ENCODE measurements at regions not wholly inside any gene's neighbourhood (a gene's known extent, or its start where the extent isn't known, plus 50 kb on each side); places are given as distances from the start of the nearest gene placed in this dataset.
A peak's percentile ranks its signal among the peaks of the same experiment; 100 is the strongest.

- DNase-seq (no peak), ATAC-seq (ENCODE audit: low read depth) (no peak)
- no peaks in the 10 kb centered on the region for H3K4me1 Mint-ChIP-seq
- H3K36me3 Mint-ChIP-seq: peaks cover 8% of the 10 kb centered on the region
- H3K27me3 Mint-ChIP-seq: peaks cover 24% of the 10 kb centered on the region
- H3K27ac Mint-ChIP-seq: no peak overlapping the region
- peaks cover 15% of the 10 kb centered on the region for H3K9me3 Mint-ChIP-seq
- POLR2A ChIA-PET: no interaction called here
- no peak overlapping the region for H3K4me3 Mint-ChIP-seq
These were observed 53.4 kb downstream of the FOXB1 start for GRCh38 chr15:60057554-60057953.

- Mint-ChIP-seq H3K36me3 (peaks cover 8% of the 10 kb centered on the region), H3K4me3 (no peak overlapping the region), H3K27me3 (peaks cover 19% of the 10 kb centered on the region), H3K27ac (no peak overlapping the region), H3K9me3 (peaks cover 19% of the 10 kb centered on the region), H3K4me1 (no peaks in the 10 kb centered on the region)
- DNase-seq (no peak), ATAC-seq (ENCODE audit: low read depth) (no peak)
- POLR2A ChIA-PET: no interaction called here
These were observed 55.1 kb downstream of the FOXB1 start for GRCh38 chr15:60059186-60059585.

- no peak overlapping the region for H3K4me3 Mint-ChIP-seq
- H3K27me3 Mint-ChIP-seq: peaks cover 22% of the 10 kb centered on the region
- peaks cover 8% of the 10 kb centered on the region for H3K36me3 Mint-ChIP-seq
- no peaks in the 10 kb centered on the region for H3K4me1 Mint-ChIP-seq
- no peak overlapping the region for H3K27ac Mint-ChIP-seq
- ATAC-seq (ENCODE audit: low read depth) (no peak), DNase-seq (no peak)
- POLR2A ChIA-PET: no interaction called here
- H3K9me3 Mint-ChIP-seq: peaks cover 19% of the 10 kb centered on the region
These were observed 57.6 kb downstream of the FOXB1 start for GRCh38 chr15:60061758-60062157.

- POLR2A ChIA-PET: no interaction called here
- no peak overlapping the region for H3K27ac Mint-ChIP-seq
- no peaks in the 10 kb centered on the region for H3K4me1 Mint-ChIP-seq
- DNase-seq (no peak), ATAC-seq (ENCODE audit: low read depth) (no peak)
- peaks cover 13% of the 10 kb centered on the region for H3K27me3 Mint-ChIP-seq
- H3K9me3 Mint-ChIP-seq: peaks cover 19% of the 10 kb centered on the region
- H3K36me3 Mint-ChIP-seq: peaks cover 8% of the 10 kb centered on the region
- no peak overlapping the region for H3K4me3 Mint-ChIP-seq
These were observed 58.7 kb downstream of the FOXB1 start for GRCh38 chr15:60062826-60063225.

DNA sequence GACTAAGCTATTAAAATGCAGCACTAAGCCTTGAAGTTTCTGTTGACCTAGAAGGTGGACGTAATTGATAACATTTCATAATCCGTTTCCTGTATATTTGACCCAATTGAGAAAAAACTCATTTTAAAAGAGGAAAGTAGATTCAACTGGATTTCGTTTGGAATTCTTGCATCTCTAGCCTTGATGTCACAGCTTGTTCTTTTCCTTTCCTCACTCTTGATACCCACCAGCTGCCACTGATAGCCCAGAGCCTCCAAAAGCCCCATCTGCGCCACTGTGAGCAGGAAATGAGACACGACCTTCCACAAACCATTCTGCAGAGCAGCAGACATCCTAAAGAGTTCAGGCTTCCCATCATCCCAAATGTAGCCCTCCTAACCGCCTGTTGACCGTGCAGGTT is 61.8 kb downstream of the FOXB1 start:
- peaks cover 17% of the 10 kb centered on the region for H3K9me3 Mint-ChIP-seq
- H3K4me1 Mint-ChIP-seq: no peaks in the 10 kb centered on the region
- H3K27ac Mint-ChIP-seq: no peak overlapping the region
- POLR2A ChIA-PET: no interaction called here
- no peak overlapping the region for H3K4me3 Mint-ChIP-seq
- DNase-seq: no peak
- peaks cover 20% of the 10 kb centered on the region for H3K27me3 Mint-ChIP-seq
- no peak for ATAC-seq (ENCODE audit: low read depth)
- peaks cover 7% of the 10 kb centered on the region for H3K36me3 Mint-ChIP-seq

DNA sequence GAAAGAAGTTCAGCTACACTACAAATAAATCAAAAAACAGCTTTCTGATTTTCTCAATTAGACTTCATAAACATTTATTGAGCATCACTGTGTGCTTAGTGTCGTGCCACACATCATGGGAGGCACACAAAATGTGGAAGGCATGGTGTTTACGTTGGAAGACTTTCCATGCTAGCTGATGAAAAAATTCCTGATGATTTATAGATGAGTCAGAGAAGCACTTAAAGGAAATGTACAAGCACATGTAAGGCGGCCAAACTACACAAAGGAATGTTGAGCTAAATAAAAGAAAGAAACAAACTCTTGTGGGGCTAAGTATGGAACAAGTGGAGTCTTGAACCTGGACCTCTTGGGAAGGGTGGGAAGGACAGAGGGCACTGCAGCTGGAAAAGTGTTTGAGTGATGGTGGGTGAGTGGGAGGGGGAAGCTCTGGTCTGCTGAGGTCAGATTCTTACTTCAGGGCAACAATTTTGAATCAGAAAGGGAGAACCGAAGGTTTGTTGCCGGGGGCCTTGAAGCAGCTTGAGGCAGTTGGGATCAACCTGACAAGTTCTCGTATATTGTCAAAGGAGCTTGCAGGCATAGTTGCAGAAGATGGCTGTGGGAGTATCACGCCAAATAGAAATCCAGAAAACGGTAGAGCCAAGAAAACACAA is 66.9 kb downstream of the FOXB1 start:
- peaks cover 14% of the 10 kb centered on the region for H3K4me1 Mint-ChIP-seq
- H3K4me3 Mint-ChIP-seq: no peak overlapping the region
- no peak for DNase-seq
- POLR2A ChIA-PET: interaction anchor here (0.6 to 0.9 kb wide), 2 partner anchors 26 to 1858 kb away, joined by 3 to 5 read pairs; no protein-coding TSS in a partner anchor
- ATAC-seq (ENCODE audit: low read depth): no peak
- no peaks in the 10 kb centered on the region for H3K36me3 Mint-ChIP-seq
- H3K27me3 Mint-ChIP-seq: peaks cover 14% of the 10 kb centered on the region
- peaks cover 2% of the 10 kb centered on the region for H3K9me3 Mint-ChIP-seq
- no peak overlapping the region for H3K27ac Mint-ChIP-seq

DNA sequence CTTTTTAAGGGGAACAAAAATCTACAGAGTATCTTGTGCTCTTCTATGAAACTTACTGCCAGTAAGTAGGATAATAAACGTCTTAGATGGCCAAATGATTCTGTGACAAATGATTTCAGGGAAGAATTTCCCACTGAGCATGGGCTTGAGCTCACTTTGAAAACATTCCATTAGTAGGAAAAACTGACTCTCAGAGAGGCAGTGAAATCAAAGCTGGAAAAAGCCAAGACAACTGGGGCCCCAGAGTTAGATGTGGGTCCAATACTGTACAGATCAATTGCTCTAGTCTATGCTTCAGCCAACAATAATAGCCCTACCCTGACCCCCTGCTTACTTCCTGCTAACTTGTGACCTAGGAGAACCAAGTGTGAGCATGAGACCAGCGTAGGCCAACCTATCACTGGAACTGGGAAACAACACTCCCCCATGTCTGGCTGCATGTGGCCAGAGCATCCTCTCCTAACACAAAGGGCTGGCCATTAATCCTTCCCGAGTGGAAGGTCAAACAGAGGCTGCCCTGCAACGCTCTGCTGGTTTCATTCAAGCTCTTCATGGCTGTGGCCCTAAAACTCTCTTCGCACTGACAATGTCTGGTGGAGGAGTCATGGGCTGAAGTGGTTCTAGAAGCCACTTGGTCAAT is 68.8 kb downstream of the FOXB1 start:
- POLR2A ChIA-PET: no interaction called here
- no peak overlapping the region for H3K27ac Mint-ChIP-seq
- H3K9me3 Mint-ChIP-seq: peaks cover 2% of the 10 kb centered on the region
- H3K4me3 Mint-ChIP-seq: no peak overlapping the region
- DNase-seq: no peak
- H3K36me3 Mint-ChIP-seq: no peaks in the 10 kb centered on the region
- no peak for ATAC-seq (ENCODE audit: low read depth)
- H3K4me1 Mint-ChIP-seq: peaks cover 27% of the 10 kb centered on the region
- H3K27me3 Mint-ChIP-seq: peaks cover 8% of the 10 kb centered on the region

GRCh38 chr15:60073466-60073840 is 69.3 kb downstream of the FOXB1 start:
- Mint-ChIP-seq H3K9me3 (peaks cover 2% of the 10 kb centered on the region), H3K4me1 (peaks cover 29% of the 10 kb centered on the region), H3K27me3 (peaks cover 3% of the 10 kb centered on the region), H3K36me3 (no peaks in the 10 kb centered on the region), H3K4me3 (no peak overlapping the region), H3K27ac (no peak overlapping the region)
- POLR2A ChIA-PET: no interaction called here
- DNase-seq: no peak
- no peak for ATAC-seq (ENCODE audit: low read depth)

DNA sequence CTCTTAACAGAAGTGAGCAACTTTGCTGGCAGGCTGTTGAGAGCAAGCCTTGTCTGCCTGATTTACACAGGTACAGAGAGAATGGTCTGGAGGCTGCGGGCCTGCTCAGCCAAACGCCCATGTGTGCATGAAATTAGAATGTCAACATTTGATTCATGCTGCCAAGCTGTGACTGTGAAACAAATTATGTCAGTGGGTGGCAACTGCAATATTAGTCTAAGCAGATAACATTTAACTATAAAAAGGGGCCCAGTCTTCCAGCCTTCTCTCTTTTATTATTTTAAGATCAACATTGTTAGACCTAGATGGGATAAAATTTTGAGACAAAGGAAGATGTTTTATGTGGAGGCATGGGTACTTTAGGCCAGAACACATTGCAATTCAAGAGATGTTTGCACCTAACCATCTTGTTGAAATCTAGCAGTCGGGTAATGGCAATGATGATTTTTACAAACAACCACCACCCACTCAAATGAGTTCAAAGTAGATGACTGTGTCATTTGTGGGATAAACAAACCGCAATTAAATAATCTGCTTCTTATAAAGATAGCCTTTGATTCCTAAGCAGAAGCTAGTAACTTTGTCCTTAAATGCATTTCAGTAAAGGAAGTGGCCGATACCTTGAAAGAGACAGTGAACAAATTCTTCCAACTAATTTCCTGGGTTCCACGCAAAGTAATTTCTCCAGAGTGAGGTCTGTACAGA is 70.2 kb downstream of the FOXB1 start:
- ATAC-seq (ENCODE audit: low read depth) (no peak), DNase-seq (no peak)
- Mint-ChIP-seq H3K27me3 (peaks cover 2% of the 10 kb centered on the region), H3K4me3 (no peak overlapping the region), H3K27ac (no peak overlapping the region), H3K4me1 (peaks cover 29% of the 10 kb centered on the region), H3K9me3 (peaks cover 2% of the 10 kb centered on the region), H3K36me3 (no peaks in the 10 kb centered on the region)
- POLR2A ChIA-PET: no interaction called here

- Mint-ChIP-seq H3K4me1 (peaks cover 29% of the 10 kb centered on the region), H3K36me3 (no peaks in the 10 kb centered on the region), H3K9me3 (peaks cover 2% of the 10 kb centered on the region), H3K4me3 (no peak overlapping the region), H3K27ac (no peak overlapping the region), H3K27me3 (peaks cover under 1% of the 10 kb centered on the region)
- POLR2A ChIA-PET: no interaction called here
- ATAC-seq (ENCODE audit: low read depth): no peak
- DNase-seq: no peak
These were observed 71.9 kb downstream of the FOXB1 start for GRCh38 chr15:60076045-60076444.

DNA sequence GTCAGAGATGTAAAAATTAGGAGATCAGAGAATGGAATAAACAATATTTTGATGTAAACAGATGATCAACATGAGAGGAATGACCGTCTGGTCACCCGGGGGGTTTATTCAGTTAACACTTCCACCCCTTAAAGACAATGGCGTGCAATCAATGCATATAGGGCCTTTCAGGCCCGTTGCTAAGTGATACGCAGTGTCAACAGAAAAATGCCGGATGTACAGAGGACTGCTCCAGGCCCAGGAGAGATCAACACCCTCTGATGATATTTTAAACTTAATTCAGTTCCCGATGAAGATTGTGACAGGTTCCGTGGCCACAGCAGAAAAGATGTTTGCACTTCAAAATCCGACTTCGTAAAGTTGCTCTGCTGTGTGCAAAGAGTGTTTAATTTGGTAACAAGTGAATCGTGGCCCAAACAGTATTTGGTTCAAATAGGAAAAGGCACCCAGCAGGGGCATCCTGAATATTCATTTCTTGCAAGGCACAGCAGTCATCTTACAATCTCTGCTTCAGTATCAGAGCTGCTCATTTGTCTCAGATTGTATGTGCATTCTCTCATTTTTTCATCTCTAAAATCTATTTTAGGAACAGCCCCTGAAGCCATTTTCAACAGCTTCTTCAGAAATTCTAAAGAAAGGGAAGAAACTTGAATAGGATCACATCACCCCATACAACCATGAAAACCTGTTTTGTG is 72.6 kb downstream of the FOXB1 start:
- Mint-ChIP-seq H3K4me1 (peaks cover 29% of the 10 kb centered on the region), H3K27ac (no peak overlapping the region), H3K36me3 (no peaks in the 10 kb centered on the region), H3K27me3 (no peaks in the 10 kb centered on the region), H3K9me3 (peaks cover 2% of the 10 kb centered on the region), H3K4me3 (no peak overlapping the region)
- POLR2A ChIA-PET: no interaction called here
- no peak for ATAC-seq (ENCODE audit: low read depth)
- DNase-seq: no peak

DNA sequence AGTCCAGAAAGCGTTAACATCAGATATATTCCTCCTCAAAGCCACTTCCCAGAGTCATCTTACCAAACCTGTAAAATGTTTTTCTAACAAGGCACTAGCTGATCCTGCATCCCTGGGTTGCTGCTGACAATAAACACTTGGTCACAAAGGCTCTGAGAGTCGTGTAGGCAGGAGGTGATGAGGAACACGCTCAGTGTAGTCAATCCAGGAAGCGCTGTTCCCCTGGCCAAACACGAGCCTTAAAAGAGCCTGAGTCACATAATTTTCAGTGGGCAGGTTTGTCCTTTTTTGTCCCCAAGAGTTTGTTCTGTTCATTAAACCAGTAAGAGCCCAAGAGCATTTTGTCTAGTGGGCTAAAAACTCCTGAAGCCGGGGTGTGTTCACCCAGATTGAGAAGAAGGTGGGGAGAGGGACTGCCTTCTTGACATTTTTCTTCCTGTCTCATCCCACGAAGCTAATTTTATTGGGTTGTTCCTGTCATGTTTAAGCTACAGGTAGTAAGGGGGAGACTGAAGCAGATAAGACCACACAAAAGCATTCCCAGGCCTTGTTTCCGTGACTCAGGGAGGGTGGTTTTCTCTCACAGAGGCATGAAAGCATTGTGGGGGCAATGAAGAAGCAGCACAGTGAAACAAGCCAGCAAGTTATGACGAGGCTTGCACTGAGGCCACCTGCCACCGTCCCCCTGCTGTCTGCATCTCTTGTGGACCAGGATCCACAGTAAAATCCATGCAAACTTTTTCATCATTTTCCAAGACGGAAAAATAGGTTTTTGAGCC is 73.7 kb downstream of the FOXB1 start:
- Mint-ChIP-seq H3K36me3 (no peaks in the 10 kb centered on the region), H3K4me1 (peaks cover 29% of the 10 kb centered on the region), H3K27me3 (peaks cover 2% of the 10 kb centered on the region), H3K4me3 (peak overlapping the region; percentile 1), H3K27ac (peak overlapping the region; percentile 43), H3K9me3 (peaks cover 2% of the 10 kb centered on the region)
- no peak for ATAC-seq (ENCODE audit: low read depth)
- no peak for DNase-seq
- POLR2A ChIA-PET: interaction anchor here (0.6 kb wide), 1 partner anchor 321 kb away, joined by 3 read pairs; no protein-coding TSS in a partner anchor

- ATAC-seq (ENCODE audit: low read depth): no peak
- peaks cover 22% of the 10 kb centered on the region for H3K4me1 Mint-ChIP-seq
- H3K36me3 Mint-ChIP-seq: no peaks in the 10 kb centered on the region
- H3K9me3 Mint-ChIP-seq: no peaks in the 10 kb centered on the region
- peaks cover 2% of the 10 kb centered on the region for H3K27me3 Mint-ChIP-seq
- POLR2A ChIA-PET: no interaction called here
- no peak overlapping the region for H3K27ac Mint-ChIP-seq
- no peak overlapping the region for H3K4me3 Mint-ChIP-seq
- DNase-seq: no peak
These were observed 75.1 kb downstream of the FOXB1 start for GRCh38 chr15:60079210-60079609.

All from activated naive CD8-positive, alpha-beta T cell treated with anti-CD3 and anti-CD28 coated beads, Interleukin-2, amount 10 ng/mL, durations not matched to agents 7 days and 5 days (primary cell).